ENCODE measurements at regions not wholly inside any gene's neighbourhood (a gene's known extent, or its start where the extent isn't known, plus 50 kb on each side); places are given as distances from the start of the nearest gene placed in this dataset.
A peak's percentile ranks its signal among the peaks of the same experiment; 100 is the strongest.

GRCh38 chr9:79912318-79913070 lies 340.7 kb downstream of the TLE4 start:
- DNase-seq (ENCODE audit: insufficient read length, low spot score) (no peak), FAIRE-seq (no peak)
- TF ChIP-seq POLR2A (IDR thresholded peaks at IDR 0.05; ENCODE audit: low read depth, low read length) = no peak

- FAIRE-seq = no peak
- TF ChIP-seq POLR2A (IDR thresholded peaks at IDR 0.05; ENCODE audit: low read depth, low read length) = no peak
- DNase-seq (ENCODE audit: insufficient read length, low spot score) = no peak
Measured at GRCh38 chr9:79911724-79912123, 340.0 kb downstream of the TLE4 start.

DNA sequence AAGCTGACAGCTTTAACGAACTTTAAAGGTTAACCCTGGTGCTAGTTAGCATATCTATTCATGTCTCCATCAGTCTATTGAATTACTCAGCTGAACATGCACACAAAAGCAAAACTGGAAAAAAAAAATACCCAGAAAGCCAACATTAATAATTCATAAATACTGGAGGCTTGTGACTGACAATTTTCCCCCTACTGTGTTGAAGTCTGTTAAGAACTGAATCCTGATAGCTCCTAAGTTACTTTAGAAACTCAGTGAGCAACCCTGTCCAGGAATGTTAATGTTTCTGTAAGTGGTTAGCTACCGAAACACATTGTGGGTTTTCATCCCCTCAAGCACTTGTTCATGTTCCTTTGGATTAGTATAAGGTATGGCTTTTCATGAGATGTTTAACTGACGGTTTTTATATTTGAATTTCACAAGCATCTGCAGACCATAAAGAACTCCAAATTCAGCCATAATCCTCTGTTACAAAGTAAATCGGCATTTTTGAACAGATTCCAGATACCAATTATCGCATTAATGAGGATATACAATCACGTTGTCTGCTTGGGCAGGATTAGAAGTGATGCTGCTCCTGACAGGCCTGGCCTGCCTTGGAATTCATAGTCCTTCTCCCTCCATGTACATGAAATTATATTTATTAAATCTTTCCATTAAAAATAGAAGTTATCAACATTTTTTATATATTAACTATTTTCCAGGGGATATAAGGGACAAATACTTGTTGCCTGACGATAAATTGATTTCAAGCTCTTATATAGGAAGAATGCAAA lies 331.2 kb downstream of the TLE4 start:
- FAIRE-seq = peak; percentile 82
- DNase-seq (ENCODE audit: insufficient read length, low spot score) = no peak
- no peak for TF ChIP-seq POLR2A (IDR thresholded peaks at IDR 0.05; ENCODE audit: low read depth, low read length)

GRCh38 chr9:79900754-79901153 lies 329.0 kb downstream of the TLE4 start:
- FAIRE-seq = no peak
- no peak for DNase-seq (ENCODE audit: insufficient read length, low spot score)
- no peak for TF ChIP-seq POLR2A (IDR thresholded peaks at IDR 0.05; ENCODE audit: low read depth, low read length)

DNA sequence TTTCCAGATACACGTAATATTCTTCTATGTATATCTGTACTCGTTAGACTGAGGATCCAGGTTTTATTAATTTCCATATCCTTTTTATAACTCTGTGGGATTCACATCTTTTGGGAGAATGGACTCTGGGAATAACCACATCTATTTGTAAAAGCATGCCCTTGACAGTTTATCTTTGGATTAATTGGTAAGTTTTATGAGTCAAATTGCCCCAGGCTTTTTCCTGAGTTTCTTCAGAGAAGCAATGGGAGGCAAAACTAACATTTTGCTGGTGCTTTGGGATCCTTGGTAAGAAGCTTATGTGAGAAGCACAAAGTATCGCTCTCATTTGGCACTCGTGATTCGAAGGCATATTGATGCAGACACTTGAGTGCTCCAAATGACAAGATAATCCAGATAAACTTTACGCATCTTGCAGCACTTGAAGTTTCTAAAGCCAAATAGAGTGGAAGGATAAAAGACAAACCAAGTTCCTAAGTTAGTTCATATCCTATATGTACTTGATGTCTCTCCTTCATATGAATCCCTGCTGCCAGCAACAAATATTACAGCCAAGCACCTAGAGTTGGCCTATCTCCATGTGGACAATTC lies 324.7 kb downstream of the TLE4 start:
- FAIRE-seq (no peak), DNase-seq (ENCODE audit: insufficient read length, low spot score) (no peak)
- no peak for TF ChIP-seq POLR2A (IDR thresholded peaks at IDR 0.05; ENCODE audit: low read depth, low read length)

- FAIRE-seq (no peak), DNase-seq (ENCODE audit: insufficient read length, low spot score) (no peak)
- no peak for TF ChIP-seq POLR2A (IDR thresholded peaks at IDR 0.05; ENCODE audit: low read depth, low read length)
Measured at GRCh38 chr9:79895232-79895631, 323.5 kb downstream of the TLE4 start.

DNA sequence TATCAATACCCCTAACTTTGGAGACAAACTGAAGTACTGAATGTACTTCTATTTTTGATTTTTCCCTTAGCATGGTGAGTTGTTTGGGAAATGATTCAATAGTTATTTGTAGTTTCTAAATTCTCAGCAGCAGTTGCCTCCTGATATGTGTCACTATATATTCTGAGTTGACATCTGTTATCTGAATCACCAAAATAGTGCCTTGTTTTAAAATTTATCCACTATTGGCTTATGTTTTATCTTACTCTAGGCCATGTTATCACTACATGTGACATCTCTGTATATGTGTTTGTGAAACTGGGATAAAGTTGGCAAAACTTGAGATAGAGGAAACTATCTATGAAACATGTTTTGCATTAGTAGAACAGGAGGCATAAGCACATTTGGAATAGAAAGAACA lies 317.6 kb downstream of the TLE4 start:
- DNase-seq (ENCODE audit: insufficient read length, low spot score) = no peak
- peak; percentile 58 for FAIRE-seq
- TF ChIP-seq POLR2A (IDR thresholded peaks at IDR 0.05; ENCODE audit: low read depth, low read length) = no peak

GRCh38 chr9:79885093-79885857 lies 313.5 kb downstream of the TLE4 start:
- TF ChIP-seq POLR2A (IDR thresholded peaks at IDR 0.05; ENCODE audit: low read depth, low read length) = no peak
- no peak for DNase-seq (ENCODE audit: insufficient read length, low spot score)
- peak; percentile 58 for FAIRE-seq

DNA sequence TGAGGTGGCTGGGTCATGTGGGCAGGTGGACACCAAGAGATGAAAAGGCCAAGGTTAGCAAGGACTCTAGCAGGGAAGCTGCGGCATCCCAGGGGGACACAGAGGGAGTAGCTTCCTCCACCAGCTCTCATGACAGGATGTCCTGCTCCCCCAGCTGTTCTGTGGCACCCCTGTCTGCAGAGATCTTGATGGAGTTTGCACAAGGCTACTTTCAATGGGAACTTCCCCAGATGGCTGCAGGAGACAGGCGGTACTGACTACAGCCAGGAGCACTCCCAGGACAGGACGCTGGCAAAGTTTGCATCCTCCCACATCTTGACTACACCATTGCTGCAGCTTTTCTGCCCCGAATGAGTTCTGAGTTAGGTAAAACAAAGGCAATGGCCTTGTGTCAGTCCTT lies 312.8 kb downstream of the TLE4 start:
- DNase-seq (ENCODE audit: insufficient read length, low spot score) (no peak), FAIRE-seq (peak; percentile 11)
- no peak for TF ChIP-seq POLR2A (IDR thresholded peaks at IDR 0.05; ENCODE audit: low read depth, low read length)

DNA sequence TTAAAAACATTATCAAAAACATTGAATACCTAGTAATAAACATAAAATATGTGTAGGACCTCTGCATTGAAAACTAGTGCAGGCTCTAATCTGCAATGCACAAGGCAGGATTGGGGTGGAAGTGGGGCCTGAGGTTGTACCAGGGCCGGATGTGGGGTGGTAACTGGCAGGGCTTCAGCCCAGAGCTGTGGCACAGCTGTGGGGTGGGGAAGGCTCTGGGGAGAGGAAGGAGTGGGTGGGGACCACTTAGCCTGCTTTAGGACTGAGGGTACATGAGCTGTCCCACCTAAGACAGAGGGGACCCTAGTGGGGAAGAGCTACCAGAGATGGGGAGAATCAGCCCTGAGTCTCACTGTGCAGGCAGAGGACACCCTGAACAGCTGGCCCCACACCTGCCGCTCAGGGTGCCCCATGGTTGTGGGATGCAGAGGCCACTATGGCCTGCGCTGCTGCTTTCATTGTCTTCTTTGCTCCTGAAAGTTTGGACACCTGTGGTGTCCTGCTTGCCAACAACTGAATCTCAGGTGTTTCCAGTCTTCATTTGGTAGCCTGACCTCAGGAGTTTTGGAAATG lies 311.4 kb downstream of the TLE4 start:
- no peak for TF ChIP-seq POLR2A (IDR thresholded peaks at IDR 0.05; ENCODE audit: low read depth, low read length)

DNA sequence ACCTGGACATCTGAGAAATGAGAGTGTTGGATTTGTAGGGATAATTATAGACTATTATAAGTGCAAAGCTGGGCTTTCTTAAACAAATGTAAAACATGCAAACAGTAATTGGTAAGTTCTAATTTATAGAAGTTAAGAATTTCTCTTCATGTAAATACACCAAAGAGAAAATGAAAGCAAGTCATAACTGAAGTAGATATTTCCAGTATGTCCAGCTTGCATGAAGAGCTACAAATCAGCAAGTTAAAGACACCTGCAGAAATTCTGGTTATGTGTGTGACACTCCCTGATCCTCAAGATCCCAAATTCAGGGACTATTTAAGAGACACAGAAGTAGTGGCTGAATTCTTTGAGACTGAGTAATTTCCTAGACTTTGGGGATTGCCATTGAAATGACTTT lies 308.9 kb downstream of the TLE4 start:
- no peak for TF ChIP-seq POLR2A (IDR thresholded peaks at IDR 0.05; ENCODE audit: low read depth, low read length)
- DNase-seq (ENCODE audit: insufficient read length, low spot score) = no peak
- peak; percentile 90 for FAIRE-seq

More for the DNA sequence above, 311.4 kb downstream of the TLE4 start:
- DNase-seq (ENCODE audit: insufficient read length, low spot score) = no peak
- FAIRE-seq = no peak

DNA sequence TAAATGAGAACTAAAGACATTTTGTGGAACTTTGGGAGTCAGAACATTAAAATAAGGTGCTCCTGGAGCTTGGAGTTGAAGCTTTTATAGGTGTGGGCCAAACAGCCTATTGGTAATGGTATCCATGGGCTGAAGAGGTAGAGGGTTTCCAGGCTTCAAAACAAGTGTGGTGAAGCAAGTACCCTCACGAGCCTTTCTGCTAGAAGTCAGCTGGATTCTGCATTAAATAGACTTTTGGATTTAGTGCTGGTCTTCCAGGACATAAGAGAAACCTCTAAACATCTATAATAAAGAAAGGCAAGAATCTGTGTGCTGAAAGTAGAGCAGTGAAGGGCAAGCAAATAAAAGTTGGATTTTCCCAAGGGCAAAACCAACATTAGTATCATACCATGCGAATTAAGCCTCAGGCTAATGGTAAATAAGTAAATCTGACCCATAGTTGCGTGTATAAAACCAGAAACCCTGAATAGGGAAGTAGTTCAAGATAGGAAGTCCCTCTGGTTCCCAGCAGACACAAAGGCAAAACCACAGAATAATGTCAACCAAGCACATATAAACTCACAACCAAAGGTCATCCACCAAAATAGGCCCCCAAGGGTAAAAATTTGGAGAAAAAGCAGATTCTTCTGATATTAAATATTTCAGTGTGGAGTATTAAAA lies 306.3 kb downstream of the TLE4 start:
- DNase-seq (ENCODE audit: insufficient read length, low spot score) (no peak), FAIRE-seq (peak; percentile 53)
- no peak for TF ChIP-seq POLR2A (IDR thresholded peaks at IDR 0.05; ENCODE audit: low read depth, low read length)

GRCh38 chr9:79868567-79869189 lies 296.9 kb downstream of the TLE4 start:
- FAIRE-seq = no peak
- no peak for DNase-seq (ENCODE audit: insufficient read length, low spot score)
- no peak for TF ChIP-seq POLR2A (IDR thresholded peaks at IDR 0.05; ENCODE audit: low read depth, low read length)

Measured in H54 (cell line).